Activated CD4-positive, alpha-beta T cell treated with anti-CD3 and anti-CD28 coated beads, Interleukin-2, amount 10 ng/mL, durations not matched to agents 24 days and 14 days (primary cell): ENCODE measurements at regions not wholly inside any gene's neighbourhood (a gene's known extent, or its start where the extent isn't known, plus 50 kb on each side); places are given as distances from the start of the nearest gene placed in this dataset.

Experiments used
- DNase-seq: peaks from one replicate; pipeline ENCODE4 v3.0.0; 2022
- H3K27ac Mint-ChIP-seq: one replicate; pipeline ENCODE4 v1.8.0; 2022; ENCODE audit warnings: mild to moderate bottlenecking, mixed read lengths
- H3K27me3 Mint-ChIP-seq: one replicate; pipeline ENCODE4 v1.8.0; 2022; ENCODE audit warnings: mixed read lengths
- H3K36me3 Mint-ChIP-seq: one replicate; pipeline ENCODE4 v1.8.0; 2022; ENCODE audit warnings: low read depth, mild to moderate bottlenecking, mixed read lengths
- H3K4me1 Mint-ChIP-seq: one replicate; pipeline ENCODE4 v1.8.0; 2021; ENCODE audit warnings: mixed read lengths
- H3K4me3 Mint-ChIP-seq: one replicate; pipeline ENCODE4 v1.8.0; 2022; ENCODE audit warnings: mild to moderate bottlenecking, moderate library complexity, mixed read lengths
- H3K9me3 Mint-ChIP-seq: one replicate; pipeline ENCODE4 v1.8.0; 2021; ENCODE audit warnings: mixed read lengths
- intact Hi-C: fragments of 100-400 bp; cut with micrococcal nuclease; formaldehyde crosslinking; loops from one replicate; pipeline ENCODE4 v1.15.1; 2023

GRCh38 chr20:50265245-50265946 lies 74.8 kb downstream of the CEBPB start:
- peaks cover 15% of the 10 kb centered on the region for H3K4me1 Mint-ChIP-seq
- H3K27me3 Mint-ChIP-seq, result peaks cover 4% of the 10 kb centered on the region
- intact Hi-C loops, result no loop called here
- H3K36me3 Mint-ChIP-seq, result no peaks in the 10 kb centered on the region
- DNase-seq, result no peak
- H3K9me3 Mint-ChIP-seq, result no peaks in the 10 kb centered on the region
- no peak overlapping the region for H3K4me3 Mint-ChIP-seq
- H3K27ac Mint-ChIP-seq, result no peak overlapping the region

- H3K27ac Mint-ChIP-seq, result no peak overlapping the region
- H3K27me3 Mint-ChIP-seq, result peaks cover 13% of the 10 kb centered on the region
- intact Hi-C loops, result no loop called here
- H3K9me3 Mint-ChIP-seq, result no peaks in the 10 kb centered on the region
- H3K36me3 Mint-ChIP-seq, result no peaks in the 10 kb centered on the region
- H3K4me3 Mint-ChIP-seq, result no peak overlapping the region
- DNase-seq, result no peak
- H3K4me1 Mint-ChIP-seq, result peaks cover 19% of the 10 kb centered on the region
These were observed 75.8 kb downstream of the CEBPB start for GRCh38 chr20:50266293-50267040.

- no peaks in the 10 kb centered on the region for H3K36me3 Mint-ChIP-seq
- no peak for DNase-seq
- peaks cover 19% of the 10 kb centered on the region for H3K4me1 Mint-ChIP-seq
- H3K9me3 Mint-ChIP-seq, result no peaks in the 10 kb centered on the region
- intact Hi-C loops, result no loop called here
- H3K27ac Mint-ChIP-seq, result no peak overlapping the region
- no peak overlapping the region for H3K4me3 Mint-ChIP-seq
- H3K27me3 Mint-ChIP-seq, result peaks cover 15% of the 10 kb centered on the region
These were observed 76.6 kb downstream of the CEBPB start for GRCh38 chr20:50267041-50267865.

- Mint-ChIP-seq H3K4me1 (peaks cover 20% of the 10 kb centered on the region), H3K27ac (no peak overlapping the region), H3K4me3 (no peak overlapping the region), H3K9me3 (no peaks in the 10 kb centered on the region), H3K36me3 (no peaks in the 10 kb centered on the region), H3K27me3 (peaks cover 17% of the 10 kb centered on the region)
- no peak for DNase-seq
- intact Hi-C loops, result no loop called here
These were observed 77.2 kb downstream of the CEBPB start for GRCh38 chr20:50267866-50268219.

- Mint-ChIP-seq H3K27me3 (peaks cover 20% of the 10 kb centered on the region), H3K36me3 (no peaks in the 10 kb centered on the region), H3K4me1 (peaks cover 22% of the 10 kb centered on the region), H3K27ac (no peak overlapping the region), H3K9me3 (no peaks in the 10 kb centered on the region), H3K4me3 (no peak overlapping the region)
- no peak for DNase-seq
- intact Hi-C loops, result no loop called here
These were observed 78.7 kb downstream of the CEBPB start for GRCh38 chr20:50269091-50270033.

GRCh38 chr20:50270034-50270395 lies 79.4 kb downstream of the CEBPB start:
- Mint-ChIP-seq H3K27ac (no peak overlapping the region), H3K4me3 (no peak overlapping the region), H3K36me3 (no peaks in the 10 kb centered on the region), H3K9me3 (no peaks in the 10 kb centered on the region), H3K27me3 (peaks cover 22% of the 10 kb centered on the region), H3K4me1 (peaks cover 24% of the 10 kb centered on the region)
- intact Hi-C loops, result no loop called here
- no peak for DNase-seq

GRCh38 chr20:50270569-50270968 lies 79.9 kb downstream of the CEBPB start:
- H3K4me1 Mint-ChIP-seq, result peaks cover 20% of the 10 kb centered on the region
- H3K27me3 Mint-ChIP-seq, result peaks cover 22% of the 10 kb centered on the region
- no peaks in the 10 kb centered on the region for H3K9me3 Mint-ChIP-seq
- H3K27ac Mint-ChIP-seq, result peak overlapping the region; percentile 58
- H3K4me3 Mint-ChIP-seq, result no peak overlapping the region
- H3K36me3 Mint-ChIP-seq, result no peaks in the 10 kb centered on the region
- DNase-seq, result no peak
- intact Hi-C loops, result no loop called here

- Mint-ChIP-seq H3K27ac (no peak overlapping the region), H3K9me3 (no peaks in the 10 kb centered on the region), H3K4me3 (no peak overlapping the region), H3K36me3 (no peaks in the 10 kb centered on the region), H3K4me1 (peaks cover 15% of the 10 kb centered on the region), H3K27me3 (peaks cover 22% of the 10 kb centered on the region)
- no peak for DNase-seq
- intact Hi-C loops, result no loop called here
These were observed 80.5 kb downstream of the CEBPB start for GRCh38 chr20:50271176-50271575.

- Mint-ChIP-seq H3K9me3 (no peaks in the 10 kb centered on the region), H3K4me1 (peaks cover 15% of the 10 kb centered on the region), H3K27me3 (peaks cover 22% of the 10 kb centered on the region), H3K36me3 (no peaks in the 10 kb centered on the region), H3K4me3 (no peak overlapping the region), H3K27ac (no peak overlapping the region)
- DNase-seq, result no peak
- intact Hi-C loops, result no loop called here
These were observed 81.0 kb downstream of the CEBPB start for GRCh38 chr20:50271612-50272011.

- Mint-ChIP-seq H3K4me1 (peaks cover 15% of the 10 kb centered on the region), H3K9me3 (no peaks in the 10 kb centered on the region), H3K27me3 (peaks cover 25% of the 10 kb centered on the region), H3K4me3 (no peak overlapping the region), H3K27ac (no peak overlapping the region), H3K36me3 (no peaks in the 10 kb centered on the region)
- DNase-seq, result no peak
- intact Hi-C loops, result no loop called here
These were observed 81.5 kb downstream of the CEBPB start for GRCh38 chr20:50272030-50272723.

GRCh38 chr20:50272724-50273446 lies 82.3 kb downstream of the CEBPB start:
- Mint-ChIP-seq H3K36me3 (no peaks in the 10 kb centered on the region), H3K9me3 (no peaks in the 10 kb centered on the region), H3K4me1 (peaks cover 15% of the 10 kb centered on the region), H3K27me3 (peaks cover 25% of the 10 kb centered on the region), H3K27ac (no peak overlapping the region), H3K4me3 (no peak overlapping the region)
- DNase-seq, result no peak
- intact Hi-C loops, result no loop called here

GRCh38 chr20:50273601-50274491 lies 83.2 kb downstream of the CEBPB start:
- H3K4me3 Mint-ChIP-seq, result no peak overlapping the region

More at GRCh38 chr20:50273601-50274491, 83.2 kb downstream of the CEBPB start:
- no peak for DNase-seq
- H3K27ac Mint-ChIP-seq, result no peak overlapping the region
- intact Hi-C loops, result no loop called here
- no peaks in the 10 kb centered on the region for H3K36me3 Mint-ChIP-seq
- H3K27me3 Mint-ChIP-seq, result peaks cover 27% of the 10 kb centered on the region
- no peaks in the 10 kb centered on the region for H3K9me3 Mint-ChIP-seq
- peaks cover 15% of the 10 kb centered on the region for H3K4me1 Mint-ChIP-seq
